ENCODE measurements at regions not wholly inside any gene's neighbourhood (a gene's known extent, or its start where the extent isn't known, plus 50 kb on each side); places are given as distances from the start of the nearest gene placed in this dataset.

DNA sequence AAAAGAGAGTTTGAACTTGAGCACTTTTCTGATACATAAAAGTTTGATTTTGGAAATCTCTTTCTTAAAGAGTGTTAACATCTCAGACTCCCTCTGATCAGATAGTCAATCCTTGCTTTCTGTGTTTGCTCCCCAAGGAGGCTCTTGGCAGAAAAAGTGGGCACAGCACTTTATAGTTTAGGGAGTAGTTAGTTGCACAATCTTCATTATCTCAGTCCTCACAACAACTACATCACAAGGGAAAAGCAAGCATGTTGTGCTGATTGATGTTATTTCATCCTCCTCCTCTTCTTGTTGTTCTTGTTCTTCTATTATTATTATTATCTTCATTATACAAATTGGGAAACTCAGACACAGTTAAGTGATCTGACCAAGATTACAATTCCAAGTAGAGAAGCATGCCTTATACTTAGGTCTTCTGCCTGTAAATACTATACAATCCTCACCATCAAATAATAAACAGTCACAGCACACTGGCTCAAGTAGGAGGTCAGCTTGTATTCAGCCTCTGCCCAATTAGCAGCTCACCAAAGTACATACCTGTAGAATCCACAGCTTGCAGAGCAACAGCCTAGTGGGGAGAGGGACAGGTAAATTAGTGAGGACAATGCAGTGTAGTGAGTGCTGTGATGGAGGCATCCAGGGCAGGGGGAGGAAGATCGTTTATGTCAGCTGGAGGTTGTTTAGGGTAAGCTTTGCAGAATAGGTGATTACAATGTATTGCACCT lies 304.1 kb upstream of the MME start:
- TF ChIP-seq, protein P1, sequence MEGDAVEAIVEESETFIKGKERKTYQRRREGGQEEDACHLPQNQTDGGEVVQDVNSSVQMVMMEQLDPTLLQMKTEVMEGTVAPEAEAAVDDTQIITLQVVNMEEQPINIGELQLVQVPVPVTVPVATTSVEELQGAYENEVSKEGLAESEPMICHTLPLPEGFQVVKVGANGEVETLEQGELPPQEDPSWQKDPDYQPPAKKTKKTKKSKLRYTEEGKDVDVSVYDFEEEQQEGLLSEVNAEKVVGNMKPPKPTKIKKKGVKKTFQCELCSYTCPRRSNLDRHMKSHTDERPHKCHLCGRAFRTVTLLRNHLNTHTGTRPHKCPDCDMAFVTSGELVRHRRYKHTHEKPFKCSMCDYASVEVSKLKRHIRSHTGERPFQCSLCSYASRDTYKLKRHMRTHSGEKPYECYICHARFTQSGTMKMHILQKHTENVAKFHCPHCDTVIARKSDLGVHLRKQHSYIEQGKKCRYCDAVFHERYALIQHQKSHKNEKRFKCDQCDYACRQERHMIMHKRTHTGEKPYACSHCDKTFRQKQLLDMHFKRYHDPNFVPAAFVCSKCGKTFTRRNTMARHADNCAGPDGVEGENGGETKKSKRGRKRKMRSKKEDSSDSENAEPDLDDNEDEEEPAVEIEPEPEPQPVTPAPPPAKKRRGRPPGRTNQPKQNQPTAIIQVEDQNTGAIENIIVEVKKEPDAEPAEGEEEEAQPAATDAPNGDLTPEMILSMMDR (IDR thresholded peaks at IDR 0.05; ENCODE audit: poor library complexity): no peak
- TF ChIP-seq EZH2phosphoT487 (IDR thresholded peaks at IDR 0.05; ENCODE audit: low read depth, severe bottlenecking, unreplicated experiment): no peak

Data from hepatocyte (in vitro differentiated cells).